Activated CD4-positive, alpha-beta T cell treated with anti-CD3 and anti-CD28 coated beads, Interleukin-10, Interleukin-2, amounts not matched to agents 100 ng/mL and 50 ng/mL, durations not matched to agents 16 hours and 8 hours (primary cell): ENCODE measurements at regions not wholly inside any gene's neighbourhood (a gene's known extent, or its start where the extent isn't known, plus 50 kb on each side); places are given as distances from the start of the nearest gene placed in this dataset.
"Not testable (repeated sequence)": the region's sequence is repeated elsewhere in the genome, so short reads cannot be mapped to it uniquely, and the experiment has no call there.

Experiments
- DNase-seq: peaks from one replicate; pipeline ENCODE4 v3.0.0-alpha.2; 2020

GRCh38 chr6:164692772-164693510 lies 616.5 kb downstream of the C6orf118 start:
- no peak for DNase-seq

GRCh38 chr6:164690702-164691500 lies 618.5 kb downstream of the C6orf118 start:
- no peak for DNase-seq

- DNase-seq, result no peak
Observed at GRCh38 chr6:164690241-164690640, 619.2 kb downstream of the C6orf118 start.

- DNase-seq, result no peak
Observed at GRCh38 chr6:164665328-164665727, 644.1 kb downstream of the C6orf118 start.

- DNase-seq, result no peak
Observed at GRCh38 chr6:164663634-164664033, 645.8 kb downstream of the C6orf118 start.

- no peak for DNase-seq
Observed at GRCh38 chr6:164661716-164662115, 647.7 kb downstream of the C6orf118 start.

- DNase-seq, result no peak
Observed at GRCh38 chr6:164660781-164661180, 648.6 kb downstream of the C6orf118 start.

- DNase-seq, result no peak
Observed at GRCh38 chr6:164640956-164641355, 668.4 kb downstream of the C6orf118 start.

- DNase-seq, result peak; percentile 2
Observed at GRCh38 chr6:164628302-164628931, 681.0 kb downstream of the C6orf118 start.

- no peak for DNase-seq
Observed at GRCh38 chr6:164616917-164617524, 692.4 kb downstream of the C6orf118 start.

GRCh38 chr6:164612751-164613150 lies 696.7 kb downstream of the C6orf118 start:
- DNase-seq, result no peak

GRCh38 chr6:164610859-164611258 lies 698.5 kb downstream of the C6orf118 start:
- not testable (repeated sequence) for DNase-seq

- not testable (repeated sequence) for DNase-seq
Observed at GRCh38 chr6:164602415-164602814, 707.0 kb downstream of the C6orf118 start.

- no peak for DNase-seq
Observed at GRCh38 chr6:164581563-164581962, 727.8 kb downstream of the C6orf118 start.

- DNase-seq, result no peak
Observed at GRCh38 chr6:164579035-164579434, 730.4 kb downstream of the C6orf118 start.

GRCh38 chr6:164578616-164579015 lies 730.8 kb downstream of the C6orf118 start:
- no peak for DNase-seq

GRCh38 chr6:164570801-164571200 lies 738.6 kb downstream of the C6orf118 start:
- DNase-seq, result no peak

- DNase-seq, result no peak
Observed at GRCh38 chr6:164569509-164569908, 739.9 kb downstream of the C6orf118 start.

- DNase-seq, result no peak
Observed at GRCh38 chr6:164563924-164564323, 745.5 kb downstream of the C6orf118 start.

- DNase-seq, result no peak
Observed at GRCh38 chr6:164561656-164562055, 747.7 kb downstream of the C6orf118 start.

- DNase-seq, result no peak
Observed at GRCh38 chr6:164554700-164555476, 754.5 kb downstream of the C6orf118 start.

- DNase-seq, result no peak
Observed at GRCh38 chr6:164554226-164554625, 755.2 kb downstream of the C6orf118 start.
